SK-N-SH (cell line): ENCODE measurements at regions not wholly inside any gene's neighbourhood (a gene's known extent, or its start where the extent isn't known, plus 50 kb on each side); places are given as distances from the start of the nearest gene placed in this dataset.

ENCODE experiments used
- CTCF ChIP-seq: fragments of 200-600 bp; sonication (generic); IDR thresholded peaks from 2 replicates; pipeline ENCODE4 v1.6.1; 2017; ENCODE audit warnings: antibody characterized with exemption, mild to moderate bottlenecking, moderate library complexity
- ELF1 ChIP-seq: IDR thresholded peaks from 2 replicates; pipeline ENCODE4 v1.4.0; 2012
- FOXJ3 ChIP-seq: sonication (generic); formaldehyde crosslinking; IDR thresholded peaks from 2 replicates; pipeline ENCODE4 v1.5.1; 2020; ENCODE audit warnings: mild to moderate bottlenecking, missing genetic modification reagents
- MAX ChIP-seq: IDR thresholded peaks from 2 replicates; pipeline ENCODE4 v1.4.0; 2012; ENCODE audit warnings: low read depth
- MEF2A ChIP-seq: IDR thresholded peaks from 2 replicates; pipeline ENCODE4 v1.4.0; 2012; ENCODE audit warnings: low read depth, borderline replicate concordance
- REST ChIP-seq: IDR thresholded peaks from 2 replicates; pipeline ENCODE4 v1.6.1; 2012; ENCODE audit warnings: mild to moderate bottlenecking, low read depth, low read length, moderate library complexity
- SIN3A ChIP-seq: IDR thresholded peaks from 2 replicates; pipeline ENCODE4 v1.6.1; 2012; ENCODE audit warnings: low read depth, mild to moderate bottlenecking, low read length, moderate library complexity, borderline replicate concordance
- USF2 ChIP-seq: fragments of 150-350 bp; IDR thresholded peaks from 2 replicates; pipeline ENCODE4 v1.6.1; 2017; ENCODE audit warnings: antibody characterized with exemption, low read length, low read depth, borderline replicate concordance

- TF ChIP-seq CTCF (no peak), SIN3A (no peak), FOXJ3 (CRISPR knock-in tag) (no peak), MEF2A (no peak), MAX (no peak), ELF1 (no peak), REST (no peak), USF2 (no peak)
Measured at GRCh38 chr11:104522650-104523049, 358.7 kb upstream of the PDGFD start.
